ENCODE measurements at regions not wholly inside any gene's neighbourhood (a gene's known extent, or its start where the extent isn't known, plus 50 kb on each side); places are given as distances from the start of the nearest gene placed in this dataset.
"Not testable (repeated sequence)": the region's sequence is repeated elsewhere in the genome, so short reads cannot be mapped to it uniquely, and the experiment has no call there.

DNA sequence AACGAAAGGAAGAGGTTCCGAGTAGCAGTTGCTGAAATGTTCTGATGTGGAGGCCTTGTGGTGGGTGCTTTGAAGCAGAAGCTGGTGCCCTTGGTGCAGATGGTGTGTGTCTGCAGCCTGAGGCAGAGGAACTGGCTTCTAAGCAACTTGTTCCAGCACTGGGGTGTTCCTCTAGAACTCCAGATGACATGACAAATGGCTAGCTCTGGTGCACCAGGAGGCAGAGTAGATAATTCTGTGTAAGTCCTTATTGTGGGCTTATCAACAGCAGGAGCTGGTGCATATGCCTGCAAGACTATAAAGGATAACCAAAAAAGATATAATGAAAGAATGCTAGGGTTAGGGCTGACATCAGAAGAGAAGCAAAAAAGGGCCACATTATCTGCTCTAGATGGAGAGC is 76.5 kb downstream of the ARL5B start:
- DNase-seq (ENCODE audit: low read depth in 3 of 3, low spot score in 2 of 3), result no peak

DNA sequence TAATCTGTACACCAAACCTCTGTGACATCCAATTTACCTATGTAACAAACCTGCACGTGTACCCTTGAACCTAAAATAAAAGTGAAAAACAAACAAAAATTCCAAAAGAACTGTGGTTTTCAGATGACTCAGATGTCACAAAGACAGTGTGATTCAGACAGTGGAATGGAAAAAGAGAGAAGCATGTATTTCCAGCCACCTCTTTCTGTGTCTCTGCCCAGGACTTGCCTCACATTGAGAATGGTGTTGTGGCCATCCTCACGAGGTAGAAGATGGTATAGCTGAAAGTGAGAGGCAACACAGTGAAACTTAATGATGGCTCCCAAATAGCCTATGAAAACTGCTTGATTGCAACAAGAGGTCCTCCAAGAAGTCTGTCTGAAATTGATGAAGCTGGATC is 78.0 kb downstream of the ARL5B start:
- no peak for DNase-seq (ENCODE audit: low read depth in 3 of 3, low spot score in 2 of 3)

DNA sequence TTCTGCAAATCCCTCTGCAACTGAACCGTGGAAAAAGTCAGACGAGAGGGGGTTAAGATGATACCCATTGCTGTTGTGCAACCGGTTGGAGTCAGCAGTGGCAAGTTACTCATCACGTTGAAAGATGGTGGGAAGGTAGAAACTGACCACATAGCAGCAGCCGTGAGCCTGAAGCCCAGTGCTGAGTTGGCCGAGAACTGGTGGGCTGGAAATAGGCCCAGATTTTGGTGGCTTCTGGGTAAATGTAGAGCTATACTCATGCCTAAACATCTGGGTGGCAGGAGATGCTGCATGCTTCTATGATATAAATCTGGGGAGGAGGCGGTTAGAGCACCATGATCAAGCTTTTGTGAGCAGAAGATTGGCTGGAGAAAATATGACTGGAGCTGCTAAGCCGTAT is 78.6 kb downstream of the ARL5B start:
- DNase-seq (ENCODE audit: low read depth in 3 of 3, low spot score in 2 of 3), result no peak

DNA sequence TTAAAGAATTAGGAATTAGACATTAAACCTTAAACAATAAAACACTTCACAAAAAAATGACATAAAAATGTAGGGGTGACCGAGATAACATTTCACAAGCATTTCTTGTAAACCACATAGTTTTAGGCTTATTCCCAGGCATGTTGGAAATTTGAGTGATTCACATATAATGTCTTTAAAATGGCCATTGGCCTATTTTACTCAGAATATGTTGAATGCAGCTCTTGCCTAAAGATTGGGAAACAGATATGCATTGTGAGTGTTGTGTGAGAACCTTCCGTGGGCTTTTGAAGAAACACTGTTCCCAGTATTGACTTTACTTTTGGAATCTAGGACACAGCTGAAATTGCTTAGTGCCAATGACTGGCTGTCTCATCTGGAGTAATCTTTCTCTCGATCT is 79.6 kb downstream of the ARL5B start:
- DNase-seq (ENCODE audit: low read depth in 3 of 3, low spot score in 2 of 3), result no peak

DNA sequence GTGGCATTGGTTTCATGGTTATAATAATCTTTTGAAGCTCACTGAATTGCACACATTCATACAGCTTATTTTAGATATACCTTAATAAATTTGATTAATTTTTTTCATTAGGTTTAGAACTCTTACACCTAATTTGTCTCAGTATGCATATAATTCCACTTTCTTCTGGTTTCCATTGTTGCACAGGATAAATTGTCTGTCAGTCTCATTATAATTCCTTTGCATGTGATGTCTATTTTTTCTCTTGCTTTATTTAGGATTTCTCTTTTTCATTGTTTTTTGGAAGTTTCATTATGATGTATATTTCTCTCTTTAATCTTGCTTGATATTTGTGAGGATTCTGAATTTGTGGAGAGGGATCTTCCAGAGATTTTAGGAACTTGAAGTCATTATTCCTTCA is 84.7 kb downstream of the ARL5B start:
- DNase-seq (ENCODE audit: low read depth in 3 of 3, low spot score in 2 of 3), result no peak

DNA sequence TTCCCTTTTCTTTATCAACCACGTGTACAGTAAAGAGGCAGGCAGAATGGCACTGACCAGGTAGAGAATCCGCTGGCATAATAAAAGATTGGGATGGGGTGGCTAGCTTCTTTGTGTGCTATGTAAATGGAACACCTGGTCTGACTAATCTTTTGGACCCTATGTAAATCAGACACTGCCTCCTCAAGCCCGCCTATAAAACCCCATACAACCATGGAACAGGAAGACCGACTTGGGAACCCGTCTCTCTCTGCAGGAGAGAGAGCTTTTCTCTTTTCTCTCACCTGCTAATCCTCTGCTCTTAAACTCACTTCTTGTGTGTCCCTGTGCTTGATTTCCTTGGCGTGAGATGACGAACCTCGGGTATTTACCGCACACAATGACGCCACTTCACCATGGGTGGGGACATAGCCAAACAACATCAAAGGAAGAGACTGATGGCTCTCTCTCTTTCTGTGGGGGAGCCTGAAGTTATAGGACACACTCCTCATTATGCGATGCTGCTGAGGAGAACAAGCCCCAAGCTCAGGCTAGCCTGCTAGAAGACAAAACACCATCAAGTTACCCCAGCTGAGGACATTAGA is 94.2 kb downstream of the ARL5B start:
- DNase-seq (ENCODE audit: low read depth in 3 of 3, low spot score in 2 of 3), result no peak

DNA sequence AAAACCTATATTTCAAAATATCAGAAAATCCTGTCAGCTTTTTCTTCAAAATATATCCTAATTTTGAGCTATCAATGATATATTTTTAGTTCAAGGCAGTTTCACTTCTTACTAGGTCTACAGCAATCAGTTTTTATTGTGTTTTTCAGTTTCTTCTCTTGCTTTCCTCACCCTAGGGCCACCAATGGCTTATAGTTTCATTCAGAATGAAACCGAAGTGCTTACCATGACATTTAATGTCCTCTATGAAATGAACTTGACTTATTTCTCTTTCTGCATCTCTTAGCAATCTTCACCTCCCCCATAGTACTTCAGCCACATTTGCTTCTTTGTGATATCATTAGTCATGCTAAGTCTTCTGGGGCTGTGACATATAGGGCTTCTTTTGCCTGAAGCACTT is 100.3 kb downstream of the ARL5B start:
- DNase-seq (ENCODE audit: low read depth in 3 of 3, low spot score in 2 of 3), result no peak

DNA sequence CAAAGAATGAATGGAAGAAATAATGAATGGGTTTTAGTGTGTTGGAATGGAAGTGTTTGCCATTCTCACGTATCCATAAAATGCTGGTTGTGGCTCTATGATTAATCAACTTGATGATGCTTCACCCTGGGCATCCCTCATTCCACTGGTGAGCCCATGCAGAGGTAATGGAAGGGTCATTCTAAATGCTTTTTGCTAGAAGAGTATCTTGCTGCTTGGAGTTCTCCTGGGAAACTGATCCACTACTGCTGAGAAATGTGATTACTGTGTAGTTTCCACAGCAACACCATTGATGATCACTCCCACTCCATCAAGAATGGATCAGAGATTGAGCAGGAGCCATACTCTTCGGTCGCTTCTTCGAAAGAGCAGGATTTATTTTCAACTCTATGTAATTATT is 101.6 kb downstream of the ARL5B start:
- DNase-seq (ENCODE audit: low read depth in 3 of 3, low spot score in 2 of 3), result no peak

DNA sequence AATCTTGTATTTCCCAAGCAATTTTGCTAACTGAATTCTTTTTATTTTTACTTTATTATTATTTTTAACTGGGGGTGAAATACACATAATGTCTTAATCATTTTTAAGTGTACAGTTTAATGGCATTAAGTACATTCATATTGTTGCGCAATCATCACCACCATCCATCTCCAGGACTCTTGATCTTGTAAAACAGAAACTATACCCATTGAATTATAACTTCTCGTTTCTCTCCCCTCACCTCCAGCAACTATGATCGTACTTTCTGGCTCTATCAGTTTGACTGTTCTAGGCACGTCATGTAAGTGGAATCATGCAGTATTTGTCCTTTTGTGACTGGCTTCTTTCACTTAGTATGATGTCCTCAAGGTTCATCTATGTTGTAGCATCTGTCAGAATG is 108.8 kb downstream of the ARL5B start:
- no peak for DNase-seq (ENCODE audit: low read depth in 3 of 3, low spot score in 2 of 3)

DNA sequence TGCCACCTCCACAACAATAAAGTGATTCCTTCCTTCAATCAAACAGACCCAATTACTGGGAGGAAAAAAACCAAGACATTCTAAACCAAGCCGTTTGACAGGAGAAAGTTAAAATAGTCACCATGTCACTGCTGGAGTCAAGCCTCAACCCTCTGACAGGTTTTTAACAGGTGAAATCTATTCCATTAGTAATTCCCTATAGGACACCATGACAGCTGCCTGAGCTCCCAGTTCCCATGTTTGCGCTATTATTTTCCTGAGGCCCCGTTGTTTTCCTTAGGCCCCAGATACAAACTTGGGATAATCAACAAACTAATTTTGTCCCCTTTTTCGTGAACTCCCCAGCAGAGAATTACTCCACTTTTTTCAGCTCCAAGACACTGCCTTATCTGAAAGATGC is 113.9 kb downstream of the ARL5B start:
- no peak for DNase-seq (ENCODE audit: low read depth in 3 of 3, low spot score in 2 of 3)

DNA sequence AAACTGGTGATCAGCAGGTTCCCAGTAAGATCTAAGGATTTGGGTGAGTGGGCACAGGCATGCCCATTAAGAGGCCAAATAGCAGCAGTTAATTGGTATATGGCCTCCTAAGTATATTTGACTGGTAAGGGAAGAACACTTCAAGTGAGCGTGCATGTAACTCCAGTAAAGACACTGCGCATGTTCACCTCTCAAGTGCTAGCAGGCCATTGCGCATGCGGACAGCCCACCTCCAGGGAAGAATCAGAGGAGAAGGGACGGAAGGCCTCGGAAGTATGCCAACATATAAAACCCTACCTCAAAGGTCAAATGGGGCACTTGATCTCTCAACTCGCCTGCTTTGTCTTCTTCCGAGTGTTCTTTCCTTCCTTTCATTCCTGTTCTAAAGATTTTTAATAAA is 118.0 kb downstream of the ARL5B start:
- DNase-seq (ENCODE audit: low read depth in 3 of 3, low spot score in 2 of 3), result no peak

DNA sequence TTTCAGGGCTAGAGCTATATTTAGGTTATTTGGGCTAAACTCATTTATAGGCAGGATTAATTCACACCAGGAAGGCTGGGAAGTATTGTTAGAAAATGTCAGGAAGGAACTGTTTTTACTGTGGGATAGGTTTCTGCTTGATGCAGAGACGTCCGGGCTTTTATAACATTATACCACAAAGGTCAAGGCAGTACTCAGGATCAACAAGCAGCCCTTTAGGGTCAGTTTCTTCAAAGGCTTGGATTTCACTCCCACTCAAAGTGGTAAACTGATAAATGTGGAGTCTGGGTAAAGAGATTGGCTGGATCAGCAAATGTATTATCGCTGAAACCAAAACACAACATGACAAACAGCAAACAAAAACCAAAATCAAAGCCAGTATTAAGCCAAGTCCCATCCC is 127.2 kb downstream of the ARL5B start:
- DNase-seq (ENCODE audit: low read depth in 3 of 3, low spot score in 2 of 3), result peak in 2 of 3 donors; percentile 16 to 21

DNA sequence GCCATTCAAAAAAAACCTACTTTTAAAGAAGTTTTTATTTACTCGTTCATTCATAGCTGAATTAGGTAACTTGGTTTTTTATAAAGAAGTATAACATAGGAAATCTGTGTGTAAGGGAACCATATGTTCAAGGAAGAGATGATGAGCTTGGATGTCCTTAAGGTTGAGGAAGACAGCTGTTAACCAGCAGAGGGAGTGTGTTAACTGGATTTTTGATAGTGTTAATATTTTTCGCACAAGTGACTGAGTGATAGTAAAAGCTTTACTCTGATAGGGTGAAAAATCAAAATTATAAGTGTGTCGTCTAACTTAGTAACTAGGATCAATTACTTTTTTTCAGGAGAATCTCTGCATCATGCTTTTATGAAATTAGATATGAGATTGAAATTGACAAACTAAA is 134.7 kb downstream of the ARL5B start:
- DNase-seq (ENCODE audit: low read depth in 3 of 3, low spot score in 2 of 3), result peak in 1 of 3 donors; percentile 12

DNA sequence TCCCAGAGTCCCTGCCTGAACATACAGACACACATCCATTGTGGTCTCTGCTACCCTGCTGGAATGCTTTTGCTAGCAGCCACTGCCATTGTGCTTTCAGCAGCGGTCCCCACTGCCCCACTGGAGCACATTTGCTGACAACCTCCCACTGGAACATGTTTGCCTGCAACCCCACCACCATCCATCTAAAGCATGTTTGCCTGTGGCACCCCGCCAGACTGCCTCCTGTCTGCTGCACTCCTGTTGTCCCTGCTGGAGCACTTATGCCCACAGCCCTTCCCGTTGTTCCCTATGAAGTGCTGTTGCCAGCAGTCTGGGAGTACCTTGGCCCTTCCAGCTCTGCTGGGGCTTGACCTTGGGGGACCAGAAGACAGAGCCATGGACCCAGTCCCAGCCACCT is 136.3 kb downstream of the ARL5B start:
- no peak for DNase-seq (ENCODE audit: low read depth in 3 of 3, low spot score in 2 of 3)

DNA sequence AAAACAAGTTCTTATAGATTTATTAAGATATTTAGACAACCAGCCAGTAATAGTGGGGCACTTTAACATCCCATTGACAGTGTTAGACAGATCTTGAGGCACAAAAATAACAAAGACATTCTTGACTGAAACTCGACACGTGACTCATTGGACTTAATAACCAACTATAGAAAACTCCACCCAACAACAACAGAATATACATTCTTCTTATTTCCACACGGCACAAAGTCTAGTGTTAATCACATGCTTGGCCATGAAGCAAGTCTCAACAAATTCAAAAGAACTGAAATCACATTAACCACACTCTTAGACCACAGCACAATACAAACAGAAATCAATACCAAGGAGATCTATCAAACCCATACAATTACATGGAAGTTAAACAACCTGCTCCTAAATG is 138.1 kb downstream of the ARL5B start:
- DNase-seq (ENCODE audit: low read depth in 3 of 3, low spot score in 2 of 3), result no peak

DNA sequence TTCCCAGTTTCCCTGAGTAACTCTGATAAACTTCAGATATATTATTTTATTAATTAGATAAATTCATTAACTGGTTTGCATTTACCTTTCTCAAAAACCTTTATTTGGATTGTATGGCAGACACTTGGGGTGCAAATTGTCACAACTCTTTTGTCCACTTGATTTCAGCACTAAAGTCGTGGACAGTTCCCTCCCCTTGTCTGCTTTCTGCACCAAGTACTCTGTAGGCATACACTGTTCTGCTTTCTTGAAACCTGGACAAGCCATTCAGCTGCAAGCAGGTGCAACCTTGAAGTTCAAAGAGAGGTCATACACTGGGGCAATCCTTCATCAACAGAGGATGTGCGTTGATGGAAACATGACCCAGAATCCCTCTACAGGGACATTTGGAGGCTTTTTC is 162.9 kb downstream of the ARL5B start:
- DNase-seq (ENCODE audit: low read depth in 3 of 3, low spot score in 2 of 3), result peak; percentile 38 to 56 (median 45)

DNA sequence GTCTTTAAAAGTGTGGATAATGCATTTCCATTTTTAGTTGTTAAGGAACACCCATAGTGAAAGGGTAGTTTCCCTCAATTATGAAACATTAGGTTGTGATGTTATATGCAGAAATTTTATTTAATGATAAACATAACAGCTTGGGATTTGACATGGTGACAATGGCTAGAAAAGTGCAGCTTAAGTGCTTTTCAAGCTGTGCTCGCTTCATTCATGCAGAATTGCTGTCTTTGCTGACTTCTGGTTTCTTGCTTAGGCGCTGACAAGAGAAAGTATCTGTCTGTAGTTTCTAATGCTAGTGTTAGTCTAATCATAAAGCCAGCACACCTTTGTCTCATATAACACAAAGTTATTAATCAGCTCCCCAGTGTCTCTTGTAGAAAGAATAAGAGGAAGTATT is 170.0 kb downstream of the ARL5B start:
- no peak for DNase-seq (ENCODE audit: low read depth in 3 of 3, low spot score in 2 of 3)

DNA sequence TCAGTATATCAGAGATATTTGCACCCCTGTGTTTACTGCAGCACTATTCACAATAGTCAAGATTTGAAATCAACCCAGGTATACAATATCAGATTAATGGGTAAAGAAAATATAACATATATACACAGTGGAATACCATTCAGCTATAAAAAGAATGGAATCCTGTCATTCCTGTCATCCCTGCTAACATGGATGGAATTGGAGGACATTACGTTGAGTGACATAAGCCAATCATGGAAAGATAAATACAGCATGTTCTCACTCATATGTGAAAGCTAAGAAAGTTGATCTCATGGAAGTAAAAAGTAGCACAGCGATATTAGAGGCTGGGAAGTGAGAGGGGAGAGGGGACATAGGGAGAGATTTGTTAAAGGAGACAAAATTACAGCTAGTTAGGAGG is 171.0 kb downstream of the ARL5B start:
- no peak for DNase-seq (ENCODE audit: low read depth in 3 of 3, low spot score in 2 of 3)

DNA sequence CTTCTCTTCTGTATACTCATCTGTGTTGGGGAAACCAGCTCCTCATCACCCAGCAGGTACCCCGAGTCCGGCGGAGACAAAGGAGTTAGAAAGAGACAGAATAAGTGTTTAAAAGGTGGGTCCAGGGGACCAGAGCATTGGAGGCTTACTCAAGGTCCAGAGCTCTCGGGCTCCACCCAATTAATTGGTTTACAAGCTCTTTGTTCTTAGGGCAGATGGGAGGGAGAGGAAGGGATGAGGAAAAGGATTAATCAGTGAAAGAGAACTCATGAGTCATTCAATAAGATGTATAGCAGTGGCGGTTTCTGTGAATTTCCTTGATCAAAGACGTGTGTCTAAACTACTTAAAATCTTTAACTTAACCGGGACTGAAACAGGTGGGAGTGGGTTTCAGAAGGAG is 192.0 kb upstream of the MALRD1 start:
- DNase-seq (ENCODE audit: low read depth in 3 of 3, low spot score in 2 of 3), result not testable (repeated sequence)

DNA sequence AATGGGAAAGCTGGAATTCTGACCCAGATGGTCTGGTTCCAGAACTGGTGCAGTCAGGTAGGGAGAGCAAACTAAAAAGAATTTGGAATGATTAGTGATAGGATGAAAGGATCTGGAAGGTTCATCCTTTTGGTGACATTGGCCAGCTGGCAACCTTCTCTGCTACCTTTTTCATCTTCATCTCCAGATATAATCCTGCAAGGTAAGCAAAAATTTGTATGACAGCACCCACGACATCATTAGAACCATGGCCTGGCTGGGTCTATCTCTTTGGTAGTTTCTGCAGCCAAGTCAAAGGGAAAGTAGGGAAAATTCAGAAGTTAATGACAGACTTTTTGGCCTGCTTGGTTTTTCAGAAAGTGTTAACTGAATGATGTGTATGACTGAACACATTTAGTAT is 188.9 kb upstream of the MALRD1 start:
- DNase-seq (ENCODE audit: low read depth in 3 of 3, low spot score in 2 of 3), result no peak

DNA sequence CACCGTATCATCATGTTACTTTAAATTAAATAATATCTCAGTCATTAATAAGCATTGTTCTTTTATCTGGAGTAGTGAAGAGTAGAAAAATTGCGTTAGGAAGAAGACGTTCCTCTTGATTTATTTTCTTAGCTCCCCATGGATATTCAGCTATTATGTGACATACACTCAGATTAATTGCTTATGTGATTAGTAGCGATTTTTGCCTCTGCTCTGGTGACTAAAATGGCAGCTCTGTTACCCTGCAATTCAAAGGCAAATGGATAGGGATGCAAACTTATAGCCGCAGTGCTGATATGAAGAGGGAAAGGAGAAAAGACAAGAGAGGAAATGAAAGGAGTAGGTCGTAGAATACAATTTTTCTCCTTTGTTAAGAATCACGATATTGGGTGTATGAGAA is 188.4 kb upstream of the MALRD1 start:
- DNase-seq (ENCODE audit: low read depth in 3 of 3, low spot score in 2 of 3), result no peak

DNA sequence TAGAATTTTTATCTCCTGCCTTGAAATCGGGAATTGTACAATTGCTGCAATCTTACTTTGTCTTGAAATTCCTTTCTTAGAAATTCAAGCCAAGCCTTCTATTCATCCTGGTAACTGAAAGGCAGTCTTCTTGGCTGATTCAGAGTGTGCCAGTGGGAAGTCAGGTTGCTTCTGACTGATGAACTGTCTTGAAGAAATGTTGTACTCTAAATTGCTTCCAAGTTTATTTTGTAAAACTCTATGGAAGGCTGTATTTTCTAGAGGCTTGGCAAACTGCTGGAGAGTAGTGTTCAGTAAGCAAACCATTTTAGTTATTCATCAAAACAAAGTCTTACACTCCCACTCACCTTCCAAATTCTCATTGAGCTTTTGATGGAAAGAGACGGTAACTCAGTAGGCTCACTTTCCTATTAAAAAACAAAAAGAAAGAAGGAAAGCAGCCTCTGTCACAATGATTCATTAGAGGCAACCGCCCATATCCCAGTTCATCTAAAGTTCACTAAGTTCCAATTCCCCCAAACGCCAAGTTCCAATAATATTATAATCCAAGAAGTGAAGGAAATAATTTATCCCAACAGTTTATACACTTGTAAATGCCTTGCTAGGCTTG is 187.9 kb upstream of the MALRD1 start:
- peak; percentile 10 to 34 (median 27) for DNase-seq (ENCODE audit: low read depth in 3 of 3, low spot score in 2 of 3)

DNA sequence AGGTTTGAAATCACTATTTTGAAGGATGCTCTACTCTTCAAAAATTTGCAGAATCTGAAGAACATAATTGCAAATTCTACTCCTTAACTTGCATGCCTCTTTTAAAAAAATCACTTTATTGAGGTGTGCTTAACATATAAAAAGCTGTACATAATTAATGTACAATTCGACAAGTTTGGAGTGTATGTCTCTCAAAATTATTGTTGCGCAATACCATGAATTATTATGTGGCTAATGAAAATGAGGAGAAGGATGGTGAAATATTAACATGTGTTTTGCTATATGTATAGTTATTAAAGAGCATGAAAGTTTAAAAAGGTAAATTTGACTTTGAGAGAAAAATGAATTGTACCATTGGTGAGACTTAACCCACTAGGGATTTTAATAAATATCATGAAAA is 187.2 kb upstream of the MALRD1 start:
- DNase-seq (ENCODE audit: low read depth in 3 of 3, low spot score in 2 of 3), result no peak
